ENCODE measurements at regions not wholly inside any gene's neighbourhood (a gene's known extent, or its start where the extent isn't known, plus 50 kb on each side); places are given as distances from the start of the nearest gene placed in this dataset.

GRCh38 chr6:24988562-24988961 is 52.8 kb upstream of the RIPOR2 start (continued):
- no peak for TF ChIP-seq FOSL2 (IDR thresholded peaks at IDR 0.05)
- TF ChIP-seq FOSL2 (CRISPR knock-in tag; IDR thresholded peaks at IDR 0.05) = no peak

DNA sequence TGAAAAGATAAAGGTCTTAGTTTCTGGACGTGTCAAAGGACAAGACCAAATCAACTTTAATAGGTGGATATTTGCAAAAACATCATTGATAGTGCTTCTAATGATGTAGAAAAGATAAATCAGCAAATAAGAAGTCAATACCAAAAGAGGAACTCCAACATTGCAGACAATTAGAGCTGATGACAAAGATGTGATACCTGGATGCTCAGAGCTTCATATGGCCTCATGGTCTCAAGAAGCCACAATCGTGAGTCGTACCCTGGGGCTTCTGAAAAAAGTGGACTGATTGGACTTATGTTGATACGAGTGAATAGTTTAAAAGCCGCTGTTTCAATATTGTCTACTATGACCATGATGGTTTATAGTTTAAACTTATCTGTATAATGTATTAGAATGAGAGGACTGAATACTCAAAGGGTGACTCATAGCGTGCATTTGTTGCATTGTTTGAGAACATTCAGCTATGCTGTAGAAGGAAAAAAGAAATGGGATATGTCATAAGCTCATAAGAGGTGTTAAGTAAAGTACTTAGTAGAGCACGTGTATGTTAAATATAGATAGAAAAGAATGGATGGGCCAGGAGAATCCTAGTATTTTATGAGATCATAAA is 54.6 kb upstream of the RIPOR2 start:
- no peak for TF ChIP-seq FOSL2 (IDR thresholded peaks at IDR 0.05)
- peak; percentile 52; the same call in 1 of the 2 replicates for TF ChIP-seq FOSL2 (CRISPR knock-in tag; IDR thresholded peaks at IDR 0.05)
- TF ChIP-seq, protein P1, sequence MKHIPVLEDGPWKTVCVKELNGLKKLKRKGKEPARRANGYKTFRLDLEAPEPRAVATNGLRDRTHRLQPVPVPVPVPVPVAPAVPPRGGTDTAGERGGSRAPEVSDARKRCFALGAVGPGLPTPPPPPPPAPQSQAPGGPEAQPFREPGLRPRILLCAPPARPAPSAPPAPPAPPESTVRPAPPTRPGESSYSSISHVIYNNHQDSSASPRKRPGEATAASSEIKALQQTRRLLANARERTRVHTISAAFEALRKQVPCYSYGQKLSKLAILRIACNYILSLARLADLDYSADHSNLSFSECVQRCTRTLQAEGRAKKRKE (CRISPR knock-in tag; IDR thresholded peaks at IDR 0.05; ENCODE audit: low read depth) = no peak
- DNase-seq (ENCODE audit: low read depth in 1 of 2, low spot score in 1 of 2) = peak in 1 of 2 experiments; percentile 7
- no peak overlapping the region for H3K4me3 ChIP-seq
- no peaks in the 10 kb centered on the region for H3K4me1 ChIP-seq
- no peak overlapping the region for H3K27ac ChIP-seq
- 0 out of 3 replicates have a peak, but pooled peaks cover 3% of the 10 kb centered on the region for H3K9me3 ChIP-seq
- no peak for ATAC-seq
- ChIA-PET CTCF (interaction anchor here (2.0 to 3.3 kb wide), 2 partner anchors 28 to 134 kb away, joined by 7 to 17 read pairs; no protein-coding TSS in a partner anchor), POLR2A (no interaction called here)
- H3K4me2 ChIP-seq = no peak overlapping the region
- no peak for FAIRE-seq
- 55% methylated on average over 7 of the region's 7 CpGs for WGBS (ENCODE audit: missing lambda C conversion rate)

DNA sequence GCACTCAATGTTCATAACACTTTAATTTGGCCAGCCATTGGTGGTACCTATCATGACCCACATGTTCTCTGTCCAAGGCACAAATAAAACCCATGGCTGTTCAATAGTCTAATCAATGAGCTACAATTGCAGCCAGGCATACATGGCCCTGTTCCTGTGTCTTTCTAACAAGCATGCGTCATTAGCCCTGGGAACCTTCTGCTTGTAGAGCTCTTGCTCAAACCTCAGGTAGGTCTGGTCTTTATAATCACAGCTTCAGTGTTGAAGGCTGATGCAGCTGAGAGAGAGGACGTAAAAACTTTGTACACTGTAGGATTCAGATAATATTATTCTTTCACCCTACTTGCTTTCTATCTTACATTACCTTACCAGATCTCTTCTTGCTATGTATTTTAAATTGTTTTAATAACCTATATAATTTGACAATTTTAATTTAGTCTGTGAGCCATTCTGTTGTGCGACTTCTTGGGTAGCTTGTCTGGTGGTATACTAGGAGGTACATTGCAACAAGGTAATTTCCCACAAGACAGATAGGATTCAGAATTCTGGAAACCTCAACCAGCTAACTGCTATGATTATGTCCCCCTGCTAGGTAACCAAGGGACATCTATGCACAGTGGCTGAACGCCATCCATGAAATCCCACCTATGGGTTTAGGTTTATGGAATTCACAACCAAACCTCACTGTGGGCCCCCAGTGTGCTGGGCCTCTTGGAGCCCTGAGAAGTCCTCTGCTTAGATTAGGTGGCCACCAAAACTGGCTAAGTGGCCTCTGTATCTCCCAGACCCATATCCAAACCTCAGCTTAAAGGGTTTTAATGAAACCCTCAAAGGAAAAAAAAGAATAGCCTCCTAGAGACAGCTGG is 55.4 kb upstream of the RIPOR2 start:
- FAIRE-seq = no peak
- no peak for DNase-seq (ENCODE audit: low read depth in 1 of 2, low spot score in 1 of 2)
- WGBS (ENCODE audit: missing lambda C conversion rate) = 78% methylated on average over 3 of the region's 4 CpGs
- Histone ChIP-seq H3K9me3 (0 out of 3 replicates have a peak, but pooled peaks cover 3% of the 10 kb centered on the region), H3K27ac (no peak overlapping the region), H3K4me2 (no peak overlapping the region), H3K4me1 (no peaks in the 10 kb centered on the region), H3K4me3 (no peak overlapping the region)
- TF ChIP-seq CBX8 (IDR thresholded peaks at IDR 0.05) = no peak
- no peak for TF ChIP-seq REST (IDR thresholded peaks at IDR 0.05)
- no peak for TF ChIP-seq FOSL2 (IDR thresholded peaks at IDR 0.05)
- no peak for TF ChIP-seq FOSL2 (CRISPR knock-in tag; IDR thresholded peaks at IDR 0.05)
- TF ChIP-seq TFCP2L1 (CRISPR knock-in tag; IDR thresholded peaks at IDR 0.05) = no peak
- no peak for TF ChIP-seq PHF8 (IDR thresholded peaks at IDR 0.05; ENCODE audit: borderline replicate concordance, low read depth)
- TF ChIP-seq CBX2 (IDR thresholded peaks at IDR 0.05; ENCODE audit: borderline replicate concordance, low read depth) = no peak
- TF ChIP-seq, protein P2, sequence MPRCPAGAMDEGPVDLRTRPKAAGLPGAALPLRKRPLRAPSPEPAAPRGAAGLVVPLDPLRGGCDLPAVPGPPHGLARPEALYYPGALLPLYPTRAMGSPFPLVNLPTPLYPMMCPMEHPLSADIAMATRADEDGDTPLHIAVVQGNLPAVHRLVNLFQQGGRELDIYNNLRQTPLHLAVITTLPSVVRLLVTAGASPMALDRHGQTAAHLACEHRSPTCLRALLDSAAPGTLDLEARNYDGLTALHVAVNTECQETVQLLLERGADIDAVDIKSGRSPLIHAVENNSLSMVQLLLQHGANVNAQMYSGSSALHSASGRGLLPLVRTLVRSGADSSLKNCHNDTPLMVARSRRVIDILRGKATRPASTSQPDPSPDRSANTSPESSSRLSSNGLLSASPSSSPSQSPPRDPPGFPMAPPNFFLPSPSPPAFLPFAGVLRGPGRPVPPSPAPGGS (IDR thresholded peaks at IDR 0.05) = no peak
- no peak for TF ChIP-seq MAX (IDR thresholded peaks at IDR 0.05)
- CTCF ChIA-PET = interaction anchor here (1.2 to 3.3 kb wide), 8 partner anchors 11 to 147 kb away, joined by 3 to 17 read pairs (median 4); no protein-coding TSS in a partner anchor
- no peak; a peak in 1 of 6 replicates for ATAC-seq
- POLR2A ChIA-PET = no interaction called here
